H9 (cell line): ENCODE measurements at regions not wholly inside any gene's neighbourhood (a gene's known extent, or its start where the extent isn't known, plus 50 kb on each side); places are given as distances from the start of the nearest gene placed in this dataset.

Experiments
- DNase-seq: peaks from one replicate; pipeline ENCODE4 v3.0.0-alpha.2; 2017
- H2AFZ ChIP-seq: one replicate; pipeline ENCODE4 v1.6.1; 2013; ENCODE audit warnings: mild to moderate bottlenecking, low read length, control low read depth, moderate library complexity
- H2AK5ac ChIP-seq: 2 replicates; pipeline ENCODE4 v1.6.1; 2013; ENCODE audit warnings: low read length, control low read depth, mixed read lengths; ENCODE audit not compliant: insufficient read length
- H2BK120ac ChIP-seq: one replicate; pipeline ENCODE4 v1.6.1; 2013; ENCODE audit warnings: low read depth, mild to moderate bottlenecking, low read length, control low read depth, inconsistent platforms; ENCODE audit not compliant: poor library complexity, severe bottlenecking
- H2BK12ac ChIP-seq: 2 replicates; pipeline ENCODE4 v1.6.1; 2013; ENCODE audit warnings: low read length, control low read depth, mixed read lengths, low read depth; ENCODE audit not compliant: insufficient read length
- H2BK15ac ChIP-seq: 2 replicates; pipeline ENCODE4 v1.6.1; 2013; ENCODE audit warnings: low read depth, low read length, control low read depth
- H2BK20ac ChIP-seq: one replicate; pipeline ENCODE4 v1.6.1; 2013; ENCODE audit warnings: low read depth, mild to moderate bottlenecking, low read length, control low read depth, inconsistent platforms; ENCODE audit not compliant: poor library complexity, severe bottlenecking
- H2BK5ac ChIP-seq: 2 replicates; pipeline ENCODE4 v1.6.1; 2013; ENCODE audit warnings: low read length, control low read depth, mixed read lengths; ENCODE audit not compliant: insufficient read length
- H3K14ac ChIP-seq: 2 replicates; pipeline ENCODE4 v1.6.1; 2013; ENCODE audit warnings: low read length, control low read depth; ENCODE audit not compliant: insufficient read depth
- H3K18ac ChIP-seq: 2 replicates; pipeline ENCODE4 v1.6.1; 2013; ENCODE audit warnings: low read depth, mild to moderate bottlenecking, mixed read lengths, low read length, control low read depth; ENCODE audit not compliant: insufficient read length
- H3K23ac ChIP-seq: 2 replicates; pipeline ENCODE4 v1.6.1; 2013; ENCODE audit warnings: low read length, control low read depth, mixed read lengths, low read depth; ENCODE audit not compliant: insufficient read length
- H3K23me2 ChIP-seq: 2 replicates; pipeline ENCODE4 v1.6.1; 2013; ENCODE audit warnings: low read depth, mild to moderate bottlenecking, mixed read lengths, low read length, control low read depth; ENCODE audit not compliant: insufficient read length, poor library complexity, severe bottlenecking
- H3K27ac ChIP-seq: 2 replicates; pipeline ENCODE4 v1.5.1; 2013; ENCODE audit warnings: low read length, control low read depth, mixed read lengths, low read depth; ENCODE audit not compliant: insufficient read length
- H3K27me3 ChIP-seq: 2 replicates; pipeline ENCODE4 v1.6.1; 2013; ENCODE audit warnings: low read length, control low read depth, inconsistent platforms; ENCODE audit not compliant: insufficient read depth
- H3K4ac ChIP-seq: 2 replicates; pipeline ENCODE4 v1.6.1; 2013; ENCODE audit warnings: low read depth, mild to moderate bottlenecking, control low read depth, inconsistent platforms, low read length, moderate library complexity
- H3K4me1 ChIP-seq: 2 replicates; pipeline ENCODE4 v1.6.1; 2013; ENCODE audit warnings: low read length, control low read depth, inconsistent platforms; ENCODE audit not compliant: insufficient read depth
- H3K4me2 ChIP-seq: 2 replicates; pipeline ENCODE4 v1.6.1; 2013; ENCODE audit warnings: low read length, control low read depth, mixed read lengths; ENCODE audit not compliant: insufficient read length, insufficient read depth
- H3K56ac ChIP-seq: 2 replicates; pipeline ENCODE4 v1.6.1; 2013; ENCODE audit warnings: low read depth, mild to moderate bottlenecking, mixed read lengths, low read length, control low read depth; ENCODE audit not compliant: insufficient read length
- H3K79me1 ChIP-seq: 2 replicates; pipeline ENCODE4 v1.6.1; 2013; ENCODE audit warnings: low read depth, mild to moderate bottlenecking, moderate library complexity, low read length, control low read depth, inconsistent platforms; ENCODE audit not compliant: insufficient read depth, poor library complexity, severe bottlenecking
- H3K79me2 ChIP-seq: 2 replicates; pipeline ENCODE4 v1.6.1; 2013; ENCODE audit warnings: low read length, control low read depth, inconsistent platforms; ENCODE audit not compliant: insufficient read depth
- H3K9ac ChIP-seq: 2 replicates; pipeline ENCODE4 v1.6.1; 2013; ENCODE audit warnings: low read length, control low read depth, mixed read lengths; ENCODE audit not compliant: insufficient read length; ENCODE audit errors: extremely low read depth
- H3K9me3 ChIP-seq: one replicate; pipeline ENCODE4 v1.6.1; 2013; ENCODE audit warnings: low read depth, low read length, inconsistent platforms; ENCODE audit not compliant: control insufficient read depth
- H3T11ph ChIP-seq: one replicate; pipeline ENCODE4 v1.6.1; 2013; ENCODE audit warnings: mild to moderate bottlenecking, low read length, control low read depth, inconsistent platforms
- H4K20me1 ChIP-seq: one replicate; pipeline ENCODE4 v1.6.1; 2013; ENCODE audit not compliant: control insufficient read depth, insufficient read length, insufficient read depth
- H4K5ac ChIP-seq: 2 replicates; pipeline ENCODE4 v1.6.1; 2013; ENCODE audit warnings: low read depth, mild to moderate bottlenecking, mixed read lengths, low read length, control low read depth; ENCODE audit not compliant: insufficient read length
- H4K8ac ChIP-seq: replicated peaks from 2 replicates; pipeline ENCODE4 v1.6.1; 2013; ENCODE audit warnings: low read length, control low read depth, mixed read lengths, low read depth; ENCODE audit not compliant: insufficient read length
- H4K91ac ChIP-seq: 2 replicates; pipeline ENCODE4 v1.6.1; 2013; ENCODE audit warnings: low read depth, mild to moderate bottlenecking, moderate library complexity, mixed read lengths, low read length, control low read depth; ENCODE audit not compliant: insufficient read length
- H3K27ac Mint-ChIP-seq, 3 experiments: 2 replicates in 2 of 3; 3 replicates in 1 of 3; pipeline ENCODE4 v1.8.0; 2020 to 2021; ENCODE audit warnings: mixed read lengths in 3 of 3, mild to moderate bottlenecking in 1 of 3, moderate library complexity in 1 of 3
- H3K27me3 Mint-ChIP-seq: 2 replicates; pipeline ENCODE4 v1.8.0; 2021; ENCODE audit warnings: low read depth, mild to moderate bottlenecking, moderate library complexity, mixed read lengths
- H3K36me3 Mint-ChIP-seq, 3 experiments: 2 replicates in 2 of 3; 3 replicates in 1 of 3; pipeline ENCODE4 v1.8.0; 2020 to 2021; ENCODE audit warnings: low read depth in 3 of 3, mixed read lengths in 3 of 3; ENCODE audit not compliant: insufficient read depth in 1 of 3
- H3K4me1 Mint-ChIP-seq, 2 experiments: 2 replicates each; pipeline ENCODE4 v1.8.0; 2020; ENCODE audit warnings: mixed read lengths in 2 of 2
- H3K4me3 Mint-ChIP-seq, 2 experiments: 2 replicates in 1 of 2; 3 replicates in 1 of 2; pipeline ENCODE4 v1.8.0; 2020 to 2021; ENCODE audit warnings: mild to moderate bottlenecking in 2 of 2, mixed read lengths in 2 of 2, moderate library complexity in 1 of 2
- H3K9me3 Mint-ChIP-seq, 2 experiments: 2 replicates in 1 of 2; 3 replicates in 1 of 2; pipeline ENCODE4 v1.8.0; 2020; ENCODE audit warnings: mild to moderate bottlenecking in 2 of 2, mixed read lengths in 2 of 2, moderate library complexity in 1 of 2
- CTCF ChIP-seq: fragments of 200-600 bp; sonication (generic); conservative IDR thresholded peaks from 3 replicates; pipeline ENCODE4 v1.8.0; 2021; ENCODE audit warnings: antibody characterized with exemption, mild to moderate bottlenecking
- WGBS: extraction: QIAGEN DNeasy Blood & Tissue Kit; methylation state at CpG from one replicate; pipeline ENCODE4 v1.1.7; 2013; ENCODE audit warnings: missing lambda C conversion rate, low lambda C conversion rate, mixed read lengths; ENCODE audit not compliant: insufficient read length; ENCODE audit errors: extremely low coverage; 5-methylcytosine and 5-hydroxymethylcytosine counted together

GRCh38 chr21:23792300-23792699 is 1815.0 kb downstream of the MRPL39 start:
- Mint-ChIP-seq H3K27me3 (no peaks in the 10 kb centered on the region; the same call in 1 of the 2 replicates), H3K36me3 (no peaks in the 10 kb centered on the region), H3K4me1 (no peaks in the 10 kb centered on the region), H3K27ac (no peak overlapping the region), H3K9me3 (peaks cover 42 to 59% of the 10 kb centered on the region in 2 experiments), H3K4me3 (no peak overlapping the region)
- Histone ChIP-seq H3K4ac (no peak overlapping the region), H3K14ac (no peak overlapping the region), H4K8ac (no peak overlapping the region), H3K56ac (no peak overlapping the region), H2AK5ac (no peak overlapping the region), H2BK20ac (no peak overlapping the region), H4K5ac (no peak overlapping the region), H3K23me2 (no peaks in the 10 kb centered on the region), H3K18ac (no peak overlapping the region), H3K79me2 (no peaks in the 10 kb centered on the region), H2BK5ac (no peak overlapping the region), H3K23ac (no peak overlapping the region), H4K20me1 (no peaks in the 10 kb centered on the region), H3K4me1 (no peaks in the 10 kb centered on the region), H3K9me3 (no peaks in the 10 kb centered on the region), H3K27me3 (no peaks in the 10 kb centered on the region), H2BK120ac (no peak overlapping the region), H3T11ph (no peak overlapping the region), H3K79me1 (no peaks in the 10 kb centered on the region), H3K9ac (no peak overlapping the region), H2BK12ac (no peak overlapping the region), H4K91ac (no peak overlapping the region), H2AFZ (no peak overlapping the region), H3K27ac (no peak overlapping the region), H2BK15ac (no peak overlapping the region), H3K4me2 (no peak overlapping the region)
- no CpG with 5 or more reads among the region's 1 CpG for WGBS
- no peak for DNase-seq
- no peak for TF ChIP-seq CTCF
